Neural progenitor cell (in vitro differentiated cells): ENCODE measurements at regions not wholly inside any gene's neighbourhood (a gene's known extent, or its start where the extent isn't known, plus 50 kb on each side); places are given as distances from the start of the nearest gene placed in this dataset.

Experiments used
- DNase-seq: peaks from one replicate; pipeline ENCODE4 v3.0.0-alpha.2; 2016; ENCODE audit warnings: low spot score
- H2AFZ ChIP-seq: fragments of 200-600 bp; sonication (generic); replicated peaks from 2 replicates; pipeline ENCODE4 v1.6.1; 2016; ENCODE audit warnings: antibody characterized with exemption
- H3F3A ChIP-seq: fragments of 200-600 bp; sonication (generic); 2 replicates; pipeline ENCODE4 v1.6.1; 2016; ENCODE audit warnings: antibody characterized with exemption, low read depth
- H3K27ac ChIP-seq: fragments of 200-600 bp; sonication (generic); 2 replicates; pipeline ENCODE4 v1.5.1; 2016; ENCODE audit warnings: mild to moderate bottlenecking
- H3K27me3 ChIP-seq: fragments of 200-600 bp; sonication (generic); 2 replicates; pipeline ENCODE4 v1.6.1; 2016; ENCODE audit warnings: mild to moderate bottlenecking, moderate library complexity
- H3K36me3 ChIP-seq: fragments of 200-600 bp; sonication (generic); 2 replicates; pipeline ENCODE4 v1.5.1; 2016
- H3K4me1 ChIP-seq: fragments of 200-600 bp; sonication (generic); 2 replicates; pipeline ENCODE4 v1.6.1; 2016; ENCODE audit warnings: mixed run types
- H3K4me2 ChIP-seq: fragments of 200-600 bp; sonication (generic); 2 replicates; pipeline ENCODE4 v1.6.1; 2016
- H3K4me3 ChIP-seq: fragments of 200-600 bp; sonication (generic); 2 replicates; pipeline ENCODE4 v1.5.1; 2016
- H3K79me2 ChIP-seq: fragments of 200-600 bp; sonication (generic); 2 replicates; pipeline ENCODE4 v1.6.1; 2016; ENCODE audit warnings: low read depth
- H3K9ac ChIP-seq: fragments of 200-600 bp; sonication (generic); 2 replicates; pipeline ENCODE4 v1.6.1; 2016
- H3K9me3 ChIP-seq: fragments of 200-600 bp; sonication (generic); 2 replicates; pipeline ENCODE4 v1.5.1; 2016; ENCODE audit warnings: low read depth
- H4K20me1 ChIP-seq: fragments of 200-600 bp; sonication (generic); 2 replicates; pipeline ENCODE4 v1.6.1; 2016; ENCODE audit warnings: low read depth
- H3K27ac Mint-ChIP-seq: 3 replicates; pipeline ENCODE4 v1.8.0; 2021; ENCODE audit warnings: mixed read lengths
- H3K27me3 Mint-ChIP-seq: 2 replicates; pipeline ENCODE4 v1.8.0; 2022; ENCODE audit warnings: low read depth, mild to moderate bottlenecking, inconsistent platforms, moderate library complexity, mixed read lengths; ENCODE audit not compliant: insufficient read depth
- H3K36me3 Mint-ChIP-seq: 3 replicates; pipeline ENCODE4 v1.8.0; 2021; ENCODE audit warnings: mixed read lengths
- H3K4me1 Mint-ChIP-seq: 3 replicates; pipeline ENCODE4 v1.8.0; 2021; ENCODE audit warnings: mixed read lengths
- H3K4me3 Mint-ChIP-seq: 3 replicates; pipeline ENCODE4 v1.8.0; 2021; ENCODE audit warnings: mild to moderate bottlenecking, moderate library complexity, mixed read lengths
- H3K9me3 Mint-ChIP-seq: 3 replicates; pipeline ENCODE4 v1.8.0; 2020; ENCODE audit warnings: mixed read lengths
- EZH2 ChIP-seq: fragments of 200-600 bp; sonication (generic); IDR thresholded peaks from 2 replicates; pipeline ENCODE4 v1.6.1; 2017; ENCODE audit warnings: antibody characterized with exemption, mild to moderate bottlenecking, moderate library complexity
- EZH2phosphoT487 ChIP-seq: fragments of 200-600 bp; sonication (generic); IDR thresholded peaks from 2 replicates; pipeline ENCODE4 v1.6.1; 2017; ENCODE audit warnings: antibody characterized with exemption
- TF ChIP-seq, protein P1 (sequence below): fragments of 200-600 bp; sonication (generic); IDR thresholded peaks from 2 replicates; pipeline ENCODE4 v1.5.1; 2017; ENCODE audit warnings: antibody characterized with exemption, mild to moderate bottlenecking

GRCh38 chr2:146349334-146349733 is 1495.5 kb upstream of the ACVR2A start:
- no peak overlapping the region for H3K4me2 ChIP-seq
- H3K9me3 ChIP-seq = no peaks in the 10 kb centered on the region
- H3K27me3 ChIP-seq = no peaks in the 10 kb centered on the region
- H3K36me3 ChIP-seq = no peaks in the 10 kb centered on the region
- no peaks in the 10 kb centered on the region for H4K20me1 ChIP-seq
- no peak overlapping the region for H3K4me3 ChIP-seq
- no peaks in the 10 kb centered on the region for H3F3A ChIP-seq
- no peaks in the 10 kb centered on the region for H3K79me2 ChIP-seq
- H3K27ac ChIP-seq = no peak overlapping the region
- TF ChIP-seq, protein P1, sequence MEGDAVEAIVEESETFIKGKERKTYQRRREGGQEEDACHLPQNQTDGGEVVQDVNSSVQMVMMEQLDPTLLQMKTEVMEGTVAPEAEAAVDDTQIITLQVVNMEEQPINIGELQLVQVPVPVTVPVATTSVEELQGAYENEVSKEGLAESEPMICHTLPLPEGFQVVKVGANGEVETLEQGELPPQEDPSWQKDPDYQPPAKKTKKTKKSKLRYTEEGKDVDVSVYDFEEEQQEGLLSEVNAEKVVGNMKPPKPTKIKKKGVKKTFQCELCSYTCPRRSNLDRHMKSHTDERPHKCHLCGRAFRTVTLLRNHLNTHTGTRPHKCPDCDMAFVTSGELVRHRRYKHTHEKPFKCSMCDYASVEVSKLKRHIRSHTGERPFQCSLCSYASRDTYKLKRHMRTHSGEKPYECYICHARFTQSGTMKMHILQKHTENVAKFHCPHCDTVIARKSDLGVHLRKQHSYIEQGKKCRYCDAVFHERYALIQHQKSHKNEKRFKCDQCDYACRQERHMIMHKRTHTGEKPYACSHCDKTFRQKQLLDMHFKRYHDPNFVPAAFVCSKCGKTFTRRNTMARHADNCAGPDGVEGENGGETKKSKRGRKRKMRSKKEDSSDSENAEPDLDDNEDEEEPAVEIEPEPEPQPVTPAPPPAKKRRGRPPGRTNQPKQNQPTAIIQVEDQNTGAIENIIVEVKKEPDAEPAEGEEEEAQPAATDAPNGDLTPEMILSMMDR = no peak
- no peak for TF ChIP-seq EZH2phosphoT487
- TF ChIP-seq EZH2 = no peak
- Mint-ChIP-seq H3K9me3 (no peaks in the 10 kb centered on the region), H3K27ac (no peak overlapping the region), H3K4me1 (peaks cover 4% of the 10 kb centered on the region), H3K27me3 (peaks cover 2% of the 10 kb centered on the region), H3K36me3 (no peaks in the 10 kb centered on the region), H3K4me3 (no peak overlapping the region)
- no peak overlapping the region for H3K9ac ChIP-seq
- DNase-seq = no peak
- H2AFZ ChIP-seq = no peak overlapping the region
- peaks cover 4% of the 10 kb centered on the region for H3K4me1 ChIP-seq

GRCh38 chr2:146324951-146325350 is 1519.9 kb upstream of the ACVR2A start:
- Mint-ChIP-seq H3K36me3 (no peaks in the 10 kb centered on the region), H3K27me3 (no peaks in the 10 kb centered on the region), H3K4me1 (peaks cover 19% of the 10 kb centered on the region), H3K9me3 (no peaks in the 10 kb centered on the region), H3K27ac (no peak overlapping the region), H3K4me3 (no peak overlapping the region)
- H3K79me2 ChIP-seq = no peaks in the 10 kb centered on the region
- DNase-seq = no peak
- H3K4me3 ChIP-seq = no peak overlapping the region
- no peak overlapping the region for H3K4me2 ChIP-seq
- H3K36me3 ChIP-seq = no peaks in the 10 kb centered on the region
- TF ChIP-seq EZH2 = no peak
- TF ChIP-seq EZH2phosphoT487 = no peak
- TF ChIP-seq, protein P1 = no peak
- H3K9me3 ChIP-seq = no peaks in the 10 kb centered on the region
- H2AFZ ChIP-seq = no peak overlapping the region
- no peak overlapping the region for H3K27ac ChIP-seq
- H3F3A ChIP-seq = no peaks in the 10 kb centered on the region
- peaks cover 11% of the 10 kb centered on the region for H3K4me1 ChIP-seq
- H3K9ac ChIP-seq = no peak overlapping the region
- no peaks in the 10 kb centered on the region for H3K27me3 ChIP-seq
- no peaks in the 10 kb centered on the region for H4K20me1 ChIP-seq

DNA sequence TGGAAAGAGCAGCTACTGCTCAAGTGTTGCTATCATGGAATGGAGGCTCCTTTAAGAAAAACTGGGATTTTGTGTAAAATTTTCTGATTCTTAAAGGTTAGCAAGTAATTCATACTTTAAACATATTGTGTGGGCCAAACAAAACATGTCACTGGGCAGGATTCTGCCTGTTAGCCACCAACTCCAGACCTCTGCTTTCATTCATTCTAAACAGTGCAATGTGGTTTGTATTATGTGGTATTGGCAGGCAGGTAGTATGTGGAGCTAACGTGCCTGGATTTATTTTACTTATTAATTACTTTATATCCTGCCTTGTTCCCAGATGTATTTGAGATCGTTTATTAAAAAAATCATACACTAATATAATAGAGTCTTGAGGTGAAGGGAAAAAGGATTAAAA is 1521.3 kb upstream of the ACVR2A start:
- Mint-ChIP-seq H3K9me3 (no peaks in the 10 kb centered on the region), H3K4me3 (no peak overlapping the region), H3K4me1 (peaks cover 19% of the 10 kb centered on the region), H3K36me3 (no peaks in the 10 kb centered on the region), H3K27ac (no peak overlapping the region), H3K27me3 (no peaks in the 10 kb centered on the region)
- no peaks in the 10 kb centered on the region for H3K36me3 ChIP-seq
- H4K20me1 ChIP-seq = no peaks in the 10 kb centered on the region
- no peaks in the 10 kb centered on the region for H3K79me2 ChIP-seq
- no peaks in the 10 kb centered on the region for H3K9me3 ChIP-seq
- H3K27me3 ChIP-seq = no peaks in the 10 kb centered on the region
- no peak overlapping the region for H3K9ac ChIP-seq
- no peaks in the 10 kb centered on the region for H3F3A ChIP-seq
- no peak for DNase-seq
- peaks cover 11% of the 10 kb centered on the region for H3K4me1 ChIP-seq
- no peak overlapping the region for H3K4me2 ChIP-seq
- TF ChIP-seq EZH2 = no peak
- TF ChIP-seq, protein P1 = no peak
- H3K27ac ChIP-seq = no peak overlapping the region
- H2AFZ ChIP-seq = no peak overlapping the region
- H3K4me3 ChIP-seq = no peak overlapping the region

DNA sequence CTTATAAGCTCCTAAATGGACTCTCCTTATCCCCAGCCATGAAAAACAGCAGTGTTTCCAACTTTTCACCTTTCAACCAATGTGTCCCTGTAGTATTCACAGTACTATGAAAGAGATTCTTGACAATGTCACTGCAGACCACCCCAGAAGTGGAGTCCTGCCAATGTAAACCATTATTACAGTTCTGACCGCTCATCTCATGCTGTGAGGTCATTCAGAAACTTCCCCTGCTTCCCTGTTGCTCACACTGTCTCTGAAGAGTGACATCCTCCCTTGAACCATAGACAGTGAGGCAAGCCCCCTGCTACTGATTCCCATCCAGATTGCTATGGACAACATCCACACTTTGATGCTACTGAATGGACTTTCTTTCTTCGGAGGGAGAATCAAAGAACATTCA is 1523.7 kb upstream of the ACVR2A start:
- no peaks in the 10 kb centered on the region for H4K20me1 ChIP-seq
- Mint-ChIP-seq H3K9me3 (no peaks in the 10 kb centered on the region), H3K27ac (peak overlapping the region; percentile 42)

More for the DNA sequence above, 1523.7 kb upstream of the ACVR2A start:
- Histone ChIP-seq H3K9ac (no peak overlapping the region), H3K27ac (no peak overlapping the region), H3K9me3 (no peaks in the 10 kb centered on the region), H3F3A (no peaks in the 10 kb centered on the region), H3K4me1 (peaks cover 12% of the 10 kb centered on the region), H3K27me3 (no peaks in the 10 kb centered on the region), H3K36me3 (no peaks in the 10 kb centered on the region), H3K4me3 (no peak overlapping the region), H3K79me2 (no peaks in the 10 kb centered on the region), H2AFZ (peak overlapping the region; percentile 29), H3K4me2 (peak overlapping the region; percentile 31)
- Mint-ChIP-seq H3K36me3 (no peaks in the 10 kb centered on the region), H3K27me3 (no peaks in the 10 kb centered on the region), H3K4me3 (no peak overlapping the region), H3K4me1 (peaks cover 19% of the 10 kb centered on the region)
- peak; percentile 26 for DNase-seq
- no peak for TF ChIP-seq EZH2
- TF ChIP-seq, protein P1 = no peak
- TF ChIP-seq EZH2phosphoT487 = no peak
